Nephron (organoid): ENCODE measurements at regions not wholly inside any gene's neighbourhood (a gene's known extent, or its start where the extent isn't known, plus 50 kb on each side); places are given as distances from the start of the nearest gene placed in this dataset.

Source experiments
- H3K27ac Mint-ChIP-seq, 3 experiments: 2 replicates each; pipeline ENCODE4 v1.8.0; 2020; ENCODE audit warnings: mixed read lengths in 3 of 3, mild to moderate bottlenecking in 2 of 3, moderate library complexity in 1 of 3
- H3K27me3 Mint-ChIP-seq: 2 replicates; pipeline ENCODE4 v1.8.0; 2021; ENCODE audit warnings: low read depth, mild to moderate bottlenecking, moderate library complexity, mixed read lengths
- H3K36me3 Mint-ChIP-seq: 2 replicates; pipeline ENCODE4 v1.8.0; 2020; ENCODE audit warnings: low read depth, mixed read lengths
- H3K4me1 Mint-ChIP-seq: 2 replicates; pipeline ENCODE4 v1.8.0; 2020; ENCODE audit warnings: mixed read lengths
- H3K4me3 Mint-ChIP-seq, 3 experiments: 2 replicates each; pipeline ENCODE4 v1.8.0; 2020; ENCODE audit warnings: mild to moderate bottlenecking in 3 of 3, mixed read lengths in 3 of 3, moderate library complexity in 2 of 3
- H3K9me3 Mint-ChIP-seq: 2 replicates; pipeline ENCODE4 v1.8.0; 2020; ENCODE audit warnings: mixed read lengths
- TF ChIP-seq, protein P1 (sequence below), 3 experiments: fragments of 200-600 bp; sonication (generic); IDR thresholded peaks; one replicate each; pipeline ENCODE4 v1.5.0; 2021; ENCODE audit warnings: antibody characterized with exemption in 3 of 3; ENCODE audit not compliant: unreplicated experiment in 3 of 3

- Mint-ChIP-seq H3K36me3 (no peaks in the 10 kb centered on the region), H3K27me3 (peaks cover 3% of the 10 kb centered on the region), H3K4me3 (no peak overlapping the region), H3K4me1 (no peaks in the 10 kb centered on the region), H3K27ac (no peak overlapping the region), H3K9me3 (peaks cover 3% of the 10 kb centered on the region)
- TF ChIP-seq, protein P1, sequence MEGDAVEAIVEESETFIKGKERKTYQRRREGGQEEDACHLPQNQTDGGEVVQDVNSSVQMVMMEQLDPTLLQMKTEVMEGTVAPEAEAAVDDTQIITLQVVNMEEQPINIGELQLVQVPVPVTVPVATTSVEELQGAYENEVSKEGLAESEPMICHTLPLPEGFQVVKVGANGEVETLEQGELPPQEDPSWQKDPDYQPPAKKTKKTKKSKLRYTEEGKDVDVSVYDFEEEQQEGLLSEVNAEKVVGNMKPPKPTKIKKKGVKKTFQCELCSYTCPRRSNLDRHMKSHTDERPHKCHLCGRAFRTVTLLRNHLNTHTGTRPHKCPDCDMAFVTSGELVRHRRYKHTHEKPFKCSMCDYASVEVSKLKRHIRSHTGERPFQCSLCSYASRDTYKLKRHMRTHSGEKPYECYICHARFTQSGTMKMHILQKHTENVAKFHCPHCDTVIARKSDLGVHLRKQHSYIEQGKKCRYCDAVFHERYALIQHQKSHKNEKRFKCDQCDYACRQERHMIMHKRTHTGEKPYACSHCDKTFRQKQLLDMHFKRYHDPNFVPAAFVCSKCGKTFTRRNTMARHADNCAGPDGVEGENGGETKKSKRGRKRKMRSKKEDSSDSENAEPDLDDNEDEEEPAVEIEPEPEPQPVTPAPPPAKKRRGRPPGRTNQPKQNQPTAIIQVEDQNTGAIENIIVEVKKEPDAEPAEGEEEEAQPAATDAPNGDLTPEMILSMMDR (IDR thresholded peaks at IDR 0.05; ENCODE audit: unreplicated experiment in 3 of 3) = no peak
These were observed 267.8 kb downstream of the KTN1 start for GRCh38 chr14:55847766-55848165.

GRCh38 chr14:55848964-55849363, 269.0 kb downstream of the KTN1 start:
- TF ChIP-seq, protein P1 (IDR thresholded peaks at IDR 0.05; ENCODE audit: unreplicated experiment in 3 of 3) = no peak
- H3K27ac Mint-ChIP-seq = no peak overlapping the region
- no peaks in the 10 kb centered on the region for H3K27me3 Mint-ChIP-seq
- H3K4me1 Mint-ChIP-seq = no peaks in the 10 kb centered on the region
- no peak overlapping the region for H3K4me3 Mint-ChIP-seq
- H3K9me3 Mint-ChIP-seq = peaks cover 3% of the 10 kb centered on the region
- H3K36me3 Mint-ChIP-seq = no peaks in the 10 kb centered on the region

- H3K9me3 Mint-ChIP-seq = peaks cover 3% of the 10 kb centered on the region
- H3K27me3 Mint-ChIP-seq = no peaks in the 10 kb centered on the region
- no peak overlapping the region for H3K4me3 Mint-ChIP-seq
- no peak overlapping the region for H3K27ac Mint-ChIP-seq
- no peaks in the 10 kb centered on the region for H3K4me1 Mint-ChIP-seq
- no peaks in the 10 kb centered on the region for H3K36me3 Mint-ChIP-seq
- TF ChIP-seq, protein P1 (IDR thresholded peaks at IDR 0.05; ENCODE audit: unreplicated experiment in 3 of 3) = no peak
These were observed 268.4 kb upstream of the PELI2 start for GRCh38 chr14:55849833-55850232.

- no peaks in the 10 kb centered on the region for H3K36me3 Mint-ChIP-seq
- no peaks in the 10 kb centered on the region for H3K27me3 Mint-ChIP-seq
- peaks cover 3% of the 10 kb centered on the region for H3K9me3 Mint-ChIP-seq
- TF ChIP-seq, protein P1 (IDR thresholded peaks at IDR 0.05; ENCODE audit: unreplicated experiment in 3 of 3) = no peak
- H3K4me3 Mint-ChIP-seq = no peak overlapping the region
- H3K4me1 Mint-ChIP-seq = no peaks in the 10 kb centered on the region
- no peak overlapping the region for H3K27ac Mint-ChIP-seq
These were observed 267.4 kb upstream of the PELI2 start for GRCh38 chr14:55850825-55851241.

GRCh38 chr14:55851301-55851700, 266.9 kb upstream of the PELI2 start:
- peaks cover 3% of the 10 kb centered on the region for H3K9me3 Mint-ChIP-seq
- TF ChIP-seq, protein P1 (IDR thresholded peaks at IDR 0.05; ENCODE audit: unreplicated experiment in 3 of 3) = no peak
- H3K36me3 Mint-ChIP-seq = no peaks in the 10 kb centered on the region
- H3K27ac Mint-ChIP-seq = no peak overlapping the region
- no peaks in the 10 kb centered on the region for H3K4me1 Mint-ChIP-seq
- no peak overlapping the region for H3K4me3 Mint-ChIP-seq
- H3K27me3 Mint-ChIP-seq = no peaks in the 10 kb centered on the region

DNA sequence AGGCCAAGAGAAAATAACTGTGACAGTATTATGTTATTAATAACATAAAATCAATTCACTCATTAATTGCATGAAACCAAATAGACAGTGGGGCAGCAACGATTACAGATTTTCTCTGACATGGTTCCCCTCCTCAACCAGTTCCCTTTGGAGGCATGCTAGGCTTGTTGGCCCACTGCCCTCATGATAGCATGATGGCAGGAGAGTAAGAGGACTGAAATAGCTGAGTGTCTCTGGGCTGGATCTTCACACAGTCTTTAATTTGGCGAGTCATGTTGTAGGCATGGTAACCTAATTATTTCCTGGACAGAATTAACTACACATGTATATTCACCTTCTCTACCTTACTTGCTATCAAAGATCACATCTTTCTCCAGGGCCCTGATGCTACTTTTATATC, 266.2 kb upstream of the PELI2 start:
- Mint-ChIP-seq H3K4me1 (no peaks in the 10 kb centered on the region), H3K9me3 (no peaks in the 10 kb centered on the region), H3K36me3 (no peaks in the 10 kb centered on the region), H3K4me3 (no peak overlapping the region), H3K27ac (no peak overlapping the region), H3K27me3 (no peaks in the 10 kb centered on the region)
- TF ChIP-seq, protein P1 (IDR thresholded peaks at IDR 0.05; ENCODE audit: unreplicated experiment in 3 of 3) = no peak
